IPS DF 4.7 (cell line): ENCODE measurements at regions not wholly inside any gene's neighbourhood (a gene's known extent, or its start where the extent isn't known, plus 50 kb on each side); places are given as distances from the start of the nearest gene placed in this dataset.

Experiments
- DNase-seq: peaks from one replicate; pipeline ENCODE4 v3.0.0-alpha.2; 2013; ENCODE audit warnings: low spot score; ENCODE audit errors: extremely low read depth

DNA sequence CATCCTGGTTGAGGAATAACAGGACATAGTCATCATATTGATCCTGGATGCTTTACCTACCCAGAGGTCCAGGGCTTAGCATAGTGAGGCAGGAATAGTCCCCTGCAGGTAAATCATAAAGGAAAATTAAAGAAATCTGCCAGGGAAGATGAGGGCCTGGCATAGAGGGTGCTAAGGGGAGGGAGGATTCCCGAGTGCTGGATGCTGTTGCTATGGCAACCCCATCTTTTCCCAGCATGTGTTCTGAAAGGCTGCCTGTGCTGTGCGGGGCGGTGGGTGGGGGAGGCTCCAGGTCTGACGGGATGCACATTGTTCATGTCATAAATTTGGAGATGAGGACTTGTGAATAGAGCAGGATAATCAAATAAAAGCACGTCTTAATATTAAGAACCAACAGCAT is 212.6 kb upstream of the PCSK2 start:
- no peak for DNase-seq

DNA sequence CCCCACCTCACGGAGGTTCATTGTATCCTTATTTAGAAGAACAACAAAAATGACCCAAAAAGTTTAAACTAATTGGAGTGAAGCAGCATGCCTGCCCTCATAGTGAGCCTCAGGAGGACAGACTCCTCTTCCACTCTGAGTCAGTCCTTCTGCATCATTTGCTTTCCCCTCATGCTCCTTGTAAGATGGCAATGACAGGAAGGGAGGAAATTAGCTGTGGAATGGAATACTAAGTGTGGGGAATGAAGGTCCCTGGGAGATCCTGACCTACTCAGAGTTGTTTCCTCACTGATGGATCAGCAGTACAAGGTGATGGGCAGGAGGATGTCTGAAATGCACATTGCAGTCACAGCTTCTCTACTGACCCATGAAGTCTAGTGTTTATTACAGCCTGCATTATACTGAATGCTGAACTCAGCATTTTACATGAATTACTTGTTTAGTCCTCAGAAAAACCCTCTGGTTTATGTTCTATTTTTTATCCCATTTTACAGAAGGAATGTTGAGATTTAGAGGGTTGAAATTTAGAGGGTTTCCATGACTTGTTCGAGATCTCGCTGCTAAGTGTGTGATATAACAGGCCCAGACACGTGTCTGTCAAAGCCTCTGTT is 212.0 kb upstream of the PCSK2 start:
- DNase-seq = no peak

DNA sequence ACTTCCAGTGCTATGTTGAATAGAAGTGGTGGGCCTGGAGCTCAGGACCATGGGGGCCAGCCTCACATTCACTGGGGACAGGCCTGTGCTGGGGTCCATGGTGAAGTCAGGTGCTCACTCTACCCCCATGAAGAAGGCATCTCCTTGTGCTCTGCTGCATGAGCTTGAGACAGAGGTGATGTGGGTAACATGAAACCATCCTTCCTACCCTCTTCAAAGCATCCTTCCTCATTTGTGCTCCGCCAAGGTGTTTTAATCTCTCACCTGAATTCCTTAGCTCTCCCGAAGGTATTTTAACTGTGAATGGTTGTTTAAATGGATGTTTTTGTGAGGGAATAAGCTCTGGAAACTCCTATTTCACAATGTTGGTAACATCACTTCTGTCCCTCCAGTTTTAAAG is 209.6 kb upstream of the PCSK2 start:
- DNase-seq = no peak

DNA sequence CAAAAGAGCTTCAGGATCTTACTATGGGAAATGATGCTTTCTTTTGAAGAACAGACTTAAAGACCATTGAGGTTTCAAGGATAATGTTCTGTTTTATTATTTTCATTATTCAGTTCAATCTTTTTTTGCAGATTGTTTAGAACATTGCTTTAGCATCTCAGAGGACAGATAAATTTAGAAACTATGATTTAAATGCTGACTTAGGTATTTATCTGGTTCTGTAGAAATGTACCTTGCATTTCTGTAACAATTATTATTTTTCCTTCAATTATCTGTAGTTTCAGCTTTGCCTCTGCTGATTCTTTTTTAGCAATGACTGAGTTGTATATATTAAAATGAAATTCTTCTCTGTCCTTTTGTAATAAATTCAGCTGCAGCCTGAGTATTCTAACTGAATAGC is 205.4 kb upstream of the PCSK2 start:
- no peak for DNase-seq

DNA sequence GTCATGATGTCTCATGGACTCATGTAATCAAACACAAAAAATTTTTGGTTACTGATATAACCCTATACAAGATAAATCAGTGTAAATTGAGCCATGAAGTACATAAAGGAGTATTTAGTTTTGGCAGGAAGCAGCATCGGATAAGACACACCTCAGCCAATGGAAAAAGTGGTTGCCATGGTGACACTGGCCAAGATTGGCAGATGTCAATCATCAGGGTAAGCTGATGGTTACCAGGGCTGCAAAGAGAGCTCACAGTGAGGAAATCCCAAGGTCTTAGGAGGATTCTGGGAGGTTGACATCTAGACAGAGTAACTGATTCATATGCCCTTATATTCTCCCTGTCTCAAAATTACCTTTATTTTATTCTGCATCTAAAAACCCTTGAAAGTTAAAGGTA is 203.8 kb upstream of the PCSK2 start:
- no peak for DNase-seq

DNA sequence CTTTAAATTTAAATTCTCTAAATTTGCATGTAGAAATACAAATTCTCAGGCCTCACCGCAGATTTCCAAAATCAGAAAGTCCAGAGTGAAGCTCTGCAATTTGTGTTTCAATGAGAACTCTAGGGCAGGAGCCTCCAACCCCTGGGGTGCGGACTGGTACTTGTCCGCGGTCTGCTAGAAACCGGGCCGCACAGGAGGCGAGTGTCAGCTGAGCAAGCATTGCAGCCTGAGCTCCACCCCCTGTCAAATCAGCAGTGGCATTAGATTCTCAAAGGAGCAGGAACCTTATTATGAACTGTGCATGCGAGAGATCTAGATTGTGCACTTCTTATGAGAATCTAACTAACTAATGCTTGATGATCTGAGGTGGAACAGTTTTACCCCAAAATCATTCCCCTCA is 203.0 kb upstream of the PCSK2 start:
- no peak for DNase-seq

DNA sequence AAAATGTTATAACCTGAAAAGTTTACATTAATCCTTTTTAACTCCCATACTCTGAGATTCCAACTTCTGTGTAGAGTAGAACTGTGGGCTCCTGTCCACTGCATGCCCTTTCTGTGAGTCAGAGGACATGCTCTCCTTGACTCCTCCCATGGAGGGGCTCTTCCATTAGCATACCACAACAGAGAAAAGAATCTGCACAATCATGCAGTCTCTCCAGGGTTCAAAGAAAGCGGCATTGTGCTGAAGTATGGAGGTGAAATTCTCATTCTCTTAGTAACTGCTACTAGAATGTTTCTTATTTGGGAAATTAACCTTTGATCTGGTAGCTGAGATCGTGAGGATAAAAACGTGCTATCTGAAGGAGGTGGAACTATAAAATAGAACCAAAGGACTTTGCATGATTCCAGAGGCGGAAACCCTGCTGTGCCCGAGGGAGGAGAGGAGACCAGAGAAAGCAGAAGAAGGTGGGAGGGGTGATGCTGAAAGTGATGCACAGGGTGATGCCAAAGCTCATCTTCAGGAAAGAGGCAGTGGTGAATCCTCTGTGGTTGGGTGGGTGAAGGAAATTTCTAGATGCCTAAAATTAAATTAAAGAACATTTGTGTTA is 202.2 kb upstream of the PCSK2 start:
- DNase-seq = peak; percentile 69

DNA sequence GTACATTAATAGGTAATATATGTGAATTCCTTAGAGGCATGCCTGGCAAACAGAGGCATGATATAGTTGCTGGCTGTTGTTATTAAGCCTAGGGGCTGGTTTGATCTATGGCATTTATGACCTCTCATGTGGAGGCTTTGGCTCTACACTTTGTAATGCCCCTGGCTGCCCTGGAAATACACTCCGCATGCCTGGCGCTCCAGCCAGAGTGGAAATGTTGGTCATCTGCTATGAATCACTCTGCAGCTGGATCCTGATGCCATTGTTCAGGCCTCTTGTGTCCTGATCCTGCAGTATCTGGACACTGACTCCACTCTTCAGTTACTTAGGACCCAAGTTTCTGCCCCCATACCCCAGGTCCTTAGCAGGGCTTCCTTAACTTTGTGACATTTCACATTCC is 200.5 kb upstream of the PCSK2 start:
- DNase-seq = no peak

DNA sequence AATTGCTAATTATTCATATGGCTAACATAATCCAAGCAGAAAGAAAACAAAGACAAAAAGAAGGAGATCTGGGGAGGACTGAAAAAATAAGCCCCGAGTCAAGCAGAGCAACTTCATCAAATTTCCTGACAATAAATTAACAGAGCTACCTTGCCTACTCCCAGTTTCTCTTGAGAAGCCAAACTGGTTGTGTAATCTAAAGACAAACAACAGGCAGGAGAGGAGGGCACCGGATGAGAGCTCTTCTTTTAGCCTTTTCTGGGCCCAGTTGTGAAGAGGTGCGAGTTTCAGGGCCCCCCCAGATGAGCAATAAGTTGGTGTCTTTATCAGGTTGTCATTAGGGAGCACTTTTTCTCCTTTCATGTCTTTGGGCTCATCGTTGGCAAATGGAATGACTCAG is 197.1 kb upstream of the PCSK2 start:
- no peak for DNase-seq

DNA sequence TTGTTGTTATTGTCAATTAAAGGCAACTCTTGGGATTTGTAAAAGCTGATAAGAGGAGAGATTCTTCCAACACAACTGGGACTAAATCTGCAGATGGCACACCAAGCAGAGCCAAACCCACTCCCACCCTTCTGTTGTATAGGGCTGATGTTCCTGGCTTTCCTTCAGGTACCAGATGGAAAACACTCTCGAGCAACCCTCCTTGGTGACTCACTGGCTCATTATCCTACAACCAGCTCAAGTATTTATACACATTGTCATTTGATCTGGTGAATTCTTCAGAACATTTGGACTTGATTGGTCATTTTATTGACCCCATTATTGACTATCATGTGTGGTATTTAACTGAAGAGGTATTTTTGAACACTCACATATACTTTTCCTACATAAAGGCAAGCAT is 190.3 kb upstream of the PCSK2 start:
- no peak for DNase-seq

DNA sequence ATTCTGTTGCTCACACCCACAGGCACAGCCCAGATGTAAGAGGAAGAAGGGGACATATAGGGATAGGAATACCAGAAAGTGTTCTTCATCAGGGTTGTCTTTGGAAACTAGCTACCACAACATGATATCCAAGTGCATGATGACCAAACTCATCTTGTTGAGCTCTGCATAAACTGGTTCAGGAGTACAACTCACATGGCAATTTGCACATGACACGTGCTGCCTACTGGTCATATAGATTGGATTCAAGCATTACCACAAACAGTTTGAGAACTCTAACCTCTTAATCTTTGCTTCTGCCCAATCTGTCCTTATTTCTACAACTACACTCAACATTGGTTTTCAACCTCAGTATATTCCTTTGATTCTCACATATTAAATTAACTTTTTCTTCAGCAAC is 184.7 kb upstream of the PCSK2 start:
- DNase-seq = no peak

DNA sequence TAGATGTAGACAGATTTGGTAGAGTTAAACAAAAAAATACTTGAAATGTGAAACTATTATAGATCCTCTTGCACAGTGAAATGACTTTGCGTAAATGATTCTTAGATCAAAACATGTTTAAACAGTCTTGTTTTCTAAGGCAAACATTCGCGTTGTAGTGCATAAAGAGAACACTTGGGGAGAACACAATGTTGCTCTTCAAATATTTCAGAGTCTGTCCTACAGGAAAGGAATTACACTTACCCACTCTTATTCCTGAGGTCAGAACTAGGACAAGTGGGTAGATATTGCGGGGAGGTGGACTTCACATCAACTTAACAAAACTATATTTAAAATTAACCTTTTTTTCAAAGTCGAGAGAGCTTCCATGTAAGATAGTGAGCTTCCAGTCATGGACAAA is 183.5 kb upstream of the PCSK2 start:
- no peak for DNase-seq

DNA sequence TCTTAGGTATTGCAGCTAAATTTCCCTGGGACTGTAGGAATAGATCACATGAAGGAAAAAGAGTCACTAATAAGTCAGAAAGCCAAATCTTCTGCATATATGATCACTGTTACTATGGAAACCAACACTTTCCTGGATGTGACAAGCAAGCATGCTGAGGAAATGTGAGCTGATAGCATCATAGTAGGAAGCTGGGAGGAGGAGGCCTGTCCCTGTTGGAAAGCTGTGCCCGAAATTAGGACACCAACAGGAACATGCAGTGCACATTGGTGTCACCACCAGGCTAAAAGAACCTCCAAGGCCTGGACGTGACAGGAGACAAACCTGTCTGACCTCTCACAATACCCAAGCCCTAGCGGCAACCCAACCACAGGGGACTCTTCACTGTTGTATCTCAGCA is 181.9 kb upstream of the PCSK2 start:
- DNase-seq = no peak

DNA sequence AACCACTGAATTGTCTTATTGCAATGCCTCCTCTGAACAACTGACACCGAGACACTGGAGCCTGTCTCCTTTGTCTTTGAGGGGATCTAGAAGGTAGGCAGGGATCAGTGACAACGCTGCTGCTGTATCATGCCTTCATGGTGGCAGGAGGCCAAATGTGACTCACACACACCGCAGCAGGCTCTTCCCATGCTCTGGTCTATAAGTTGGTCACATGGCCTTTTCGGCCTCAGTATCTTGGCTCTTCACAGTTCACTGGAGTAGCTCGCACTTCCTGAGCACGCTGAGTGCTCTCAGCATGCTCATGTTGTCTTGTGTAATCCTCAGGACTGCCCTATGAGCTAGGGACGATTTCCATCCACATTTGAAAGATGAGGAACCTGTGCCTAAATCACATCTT is 167.4 kb upstream of the PCSK2 start:
- no peak for DNase-seq

DNA sequence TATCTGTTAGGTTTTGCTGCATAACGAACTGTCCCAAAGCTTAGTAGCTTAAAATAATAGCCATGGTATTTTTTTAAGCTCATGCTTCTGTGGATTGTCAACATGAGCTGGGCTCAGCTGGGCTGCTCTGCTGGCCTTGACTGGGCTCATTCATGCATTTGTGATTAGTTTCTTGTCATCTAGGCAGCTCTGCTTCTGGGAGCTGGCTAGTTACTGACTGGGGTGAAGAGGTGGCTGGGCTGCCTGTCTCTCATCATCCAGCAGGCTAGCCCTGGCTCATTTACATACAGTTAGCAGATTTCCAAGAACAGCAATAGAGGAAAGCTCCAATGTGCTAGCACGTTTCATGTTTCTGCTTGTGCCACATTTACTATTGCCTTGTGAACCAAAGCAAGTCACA is 165.1 kb upstream of the PCSK2 start:
- DNase-seq = no peak

DNA sequence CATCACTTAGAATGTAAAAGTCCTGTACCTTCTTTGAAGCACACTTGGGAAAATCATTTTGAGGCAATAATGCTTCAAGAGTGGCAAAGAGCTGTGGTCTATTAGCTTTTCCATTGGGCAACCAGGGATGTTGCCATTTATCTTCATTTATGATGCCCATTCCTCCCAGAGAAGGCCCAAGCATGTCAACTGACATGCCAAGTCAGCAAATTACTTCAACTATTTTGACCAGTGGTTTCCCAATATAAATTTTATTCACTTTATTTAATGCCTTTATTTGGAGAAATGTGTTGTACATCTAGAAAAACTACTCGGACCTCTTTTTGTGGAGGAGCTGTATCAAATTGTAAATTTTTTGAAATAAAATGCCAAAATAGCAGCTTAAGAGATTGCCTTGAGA is 164.1 kb upstream of the PCSK2 start:
- no peak for DNase-seq

DNA sequence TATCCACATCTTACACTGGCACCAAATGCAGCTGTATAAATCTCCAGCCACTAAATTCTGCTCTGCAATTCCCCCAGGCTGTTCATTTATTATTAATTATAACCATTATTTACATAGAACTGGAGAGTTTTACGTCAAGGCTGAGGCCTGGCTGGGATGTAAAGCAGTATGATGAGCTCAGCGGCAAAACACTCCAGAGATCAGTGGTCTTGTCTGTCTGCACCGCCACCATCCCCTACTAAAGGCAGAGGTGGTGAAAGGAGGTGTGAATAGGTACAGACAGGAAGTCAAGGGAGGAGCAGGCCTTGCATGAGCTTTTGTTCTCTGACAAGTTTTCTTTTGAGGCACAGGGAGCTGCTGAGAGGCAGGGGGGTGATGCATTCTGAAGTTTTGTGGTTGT is 159.9 kb upstream of the PCSK2 start:
- no peak for DNase-seq

DNA sequence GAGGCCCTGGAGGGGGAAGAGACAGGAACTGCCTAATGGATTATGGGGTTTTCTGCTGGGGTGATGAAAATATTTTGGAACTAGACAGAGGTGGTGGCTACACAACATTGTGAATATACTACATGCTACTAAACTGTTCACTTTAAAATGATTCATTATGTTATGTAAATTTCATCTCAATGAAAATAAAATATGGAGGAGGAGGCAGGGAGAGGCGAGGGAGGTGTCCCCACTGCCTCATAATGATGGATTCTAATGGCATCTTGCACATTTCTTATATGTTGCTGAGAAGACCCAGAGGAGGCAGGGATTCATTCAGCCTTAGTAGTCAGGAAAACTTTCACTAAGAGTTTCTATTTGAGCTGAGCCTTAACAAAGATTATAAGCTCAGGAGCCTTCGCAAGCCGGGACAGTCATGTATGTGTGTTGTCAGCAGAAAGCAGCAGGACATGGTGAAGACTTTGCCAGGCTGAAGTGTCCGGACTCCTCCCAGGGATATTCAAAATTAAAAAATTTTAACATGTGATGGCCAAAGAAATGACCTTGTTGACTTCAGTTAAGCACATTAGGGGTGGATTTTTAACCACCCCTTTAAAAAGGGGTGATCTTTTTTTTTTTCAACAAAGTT is 158.6 kb upstream of the PCSK2 start:
- DNase-seq = no peak

DNA sequence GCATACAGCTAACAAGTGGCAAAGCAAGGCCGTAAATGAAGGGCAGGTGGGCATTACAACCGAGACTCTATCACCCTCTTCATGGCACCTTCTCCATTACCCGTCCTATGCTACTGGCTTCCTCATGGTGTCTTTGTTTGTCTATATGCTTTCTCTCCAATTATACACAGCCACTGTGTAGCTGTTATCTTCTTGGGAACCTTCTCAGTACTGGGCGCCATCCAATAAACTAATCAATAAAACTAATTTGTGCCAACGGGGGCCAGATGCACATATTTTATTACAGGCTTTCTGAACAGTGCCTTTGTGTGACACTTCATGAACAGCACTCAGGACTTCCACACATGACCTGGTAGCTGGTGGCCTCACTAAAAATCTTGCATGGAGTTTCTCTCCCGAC is 149.8 kb upstream of the PCSK2 start:
- no peak for DNase-seq

DNA sequence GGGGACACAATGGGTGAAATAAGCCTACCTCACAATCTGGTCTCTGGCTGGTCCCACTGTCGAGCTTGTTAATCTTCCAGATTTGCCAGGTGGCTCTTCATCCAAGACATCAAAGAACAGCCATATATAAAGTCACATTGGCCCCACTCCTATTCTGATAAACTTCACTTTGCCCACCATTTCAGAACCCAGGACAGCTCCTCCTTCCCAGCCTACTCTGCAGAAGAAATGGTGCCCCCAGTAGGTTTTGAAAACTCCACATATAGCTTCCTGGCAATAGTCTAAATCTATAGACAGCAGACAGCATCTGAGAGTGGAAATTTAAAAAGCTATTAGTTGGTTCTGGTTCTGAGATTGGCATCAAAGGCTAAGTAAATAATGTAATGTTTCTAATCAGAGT is 143.1 kb upstream of the PCSK2 start:
- DNase-seq = peak; percentile 9

DNA sequence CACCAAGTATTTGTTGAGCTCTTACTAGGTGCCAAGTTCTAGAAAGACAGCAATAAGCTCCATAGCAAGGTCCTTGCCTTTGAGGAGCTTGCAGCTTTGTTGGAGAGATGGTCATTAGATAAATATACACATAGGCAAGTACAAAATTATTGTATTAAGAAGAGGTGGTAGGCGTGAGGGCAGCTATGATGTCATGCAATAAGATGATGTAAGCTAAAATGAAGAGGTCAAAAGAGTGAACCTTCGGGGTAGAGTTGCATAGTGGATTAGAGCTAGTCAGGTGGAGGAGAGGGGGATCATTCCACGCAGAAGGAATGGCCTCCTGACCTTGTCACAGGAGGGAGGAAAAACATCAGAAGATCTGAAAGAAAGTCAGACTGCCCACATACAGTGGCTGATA is 141.9 kb upstream of the PCSK2 start:
- no peak for DNase-seq

DNA sequence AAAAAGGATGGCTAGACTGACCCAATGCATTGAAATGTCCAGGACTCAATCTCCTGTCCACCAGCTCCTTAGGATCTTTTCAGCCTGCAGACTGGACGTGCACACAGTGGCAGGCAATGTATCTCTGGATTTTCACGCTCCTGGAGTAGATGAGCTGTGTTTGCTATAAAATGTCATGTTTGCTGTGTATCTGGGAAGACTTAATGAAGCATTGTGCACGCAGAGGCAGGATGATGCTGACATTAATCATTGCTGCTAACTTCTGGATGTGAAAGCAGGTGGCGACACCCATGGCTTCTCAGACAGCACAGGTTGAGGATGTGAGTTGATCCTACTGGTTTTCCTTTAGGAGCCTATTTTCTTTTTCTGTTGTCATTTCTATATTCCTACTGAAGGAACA is 133.1 kb upstream of the PCSK2 start:
- no peak for DNase-seq

DNA sequence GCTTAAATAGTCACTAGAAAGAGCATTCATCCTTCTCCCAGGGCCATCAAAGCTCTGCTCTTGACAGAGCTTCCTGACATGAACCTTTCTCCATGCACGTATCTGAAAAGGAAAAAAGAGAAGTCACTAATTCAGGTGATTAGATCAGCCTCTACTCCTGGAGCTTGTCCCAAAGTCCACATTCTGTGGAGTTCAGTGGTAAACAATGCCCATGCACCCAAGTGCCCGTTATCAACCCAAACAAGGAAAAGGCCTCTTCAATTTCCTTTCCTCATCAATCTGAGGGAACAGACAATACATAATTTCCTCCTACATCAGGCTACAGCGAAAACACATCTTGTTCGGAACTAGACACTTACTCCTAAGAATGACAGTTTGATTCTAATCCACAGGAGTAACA is 129.2 kb upstream of the PCSK2 start:
- no peak for DNase-seq
